GM12878 (cell line): ENCODE measurements at regions not wholly inside any gene's neighbourhood (a gene's known extent, or its start where the extent isn't known, plus 50 kb on each side); places are given as distances from the start of the nearest gene placed in this dataset.

Source experiments
- BCL3 ChIP-seq: IDR thresholded peaks from 2 replicates; pipeline ENCODE4 v1.6.1; 2011; ENCODE audit warnings: borderline replicate concordance, low read depth, mild to moderate bottlenecking, moderate library complexity, low read length; ENCODE audit not compliant: insufficient read depth, poor library complexity, severe bottlenecking
- ETV6 ChIP-seq, 2 experiments: fragments of 450-650 bp in 1 of 2; IDR thresholded peaks in 1 of 2; conservative IDR thresholded peaks in 1 of 2; 2 replicates each; pipeline ENCODE4 v1.6.1; 2014; ENCODE audit warnings: antibody characterized with exemption in 1 of 2, borderline replicate concordance in 1 of 2, low read depth in 1 of 2, mild to moderate bottlenecking in 1 of 2, moderate library complexity in 1 of 2
- GABPA ChIP-seq: IDR thresholded peaks from 2 replicates; pipeline ENCODE4 v1.6.1; 2014; ENCODE audit warnings: antibody characterized with exemption, low read depth, mild to moderate bottlenecking, inconsistent platforms
- POLR2AphosphoS2 ChIP-seq: IDR thresholded peaks from 2 replicates; pipeline ENCODE4 v1.6.1; 2011; ENCODE audit warnings: low read depth, mild to moderate bottlenecking, low read length, improper control_type of control experiment, moderate library complexity
- ZBTB33 ChIP-seq: fragments of 450-650 bp; IDR thresholded peaks from 2 replicates; pipeline ENCODE4 v1.6.1; 2017; ENCODE audit warnings: mild to moderate bottlenecking
- ZSCAN29 ChIP-seq: fragments of 450-650 bp; IDR thresholded peaks from 2 replicates; pipeline ENCODE4 v1.6.1; 2017; ENCODE audit warnings: mild to moderate bottlenecking, moderate library complexity
- TF ChIP-seq, protein P1 (sequence below): fragments of 450-650 bp; IDR thresholded peaks from 2 replicates; pipeline ENCODE4 v1.6.1; 2016; ENCODE audit warnings: mild to moderate bottlenecking
- TF ChIP-seq, protein P2 (sequence below): fragments of 450-650 bp; IDR thresholded peaks from 2 replicates; pipeline ENCODE4 v1.6.1; 2017; ENCODE audit warnings: antibody characterized with exemption, mild to moderate bottlenecking, moderate library complexity

GRCh38 chr5:90297045-90297764 is 112.4 kb downstream of the CETN3 start (continued):
- TF ChIP-seq ZBTB33 (no peak), POLR2AphosphoS2 (no peak), BCL3 (no peak), ZSCAN29 (no peak), ETV6 (conservative IDR thresholded peaks at IDR 0.05 in 1 of 2, IDR thresholded peaks at IDR 0.05 in 1 of 2; ENCODE audit: borderline replicate concordance in 1 of 2, low read depth in 1 of 2) (no peak), GABPA (no peak)
- TF ChIP-seq, protein P1, sequence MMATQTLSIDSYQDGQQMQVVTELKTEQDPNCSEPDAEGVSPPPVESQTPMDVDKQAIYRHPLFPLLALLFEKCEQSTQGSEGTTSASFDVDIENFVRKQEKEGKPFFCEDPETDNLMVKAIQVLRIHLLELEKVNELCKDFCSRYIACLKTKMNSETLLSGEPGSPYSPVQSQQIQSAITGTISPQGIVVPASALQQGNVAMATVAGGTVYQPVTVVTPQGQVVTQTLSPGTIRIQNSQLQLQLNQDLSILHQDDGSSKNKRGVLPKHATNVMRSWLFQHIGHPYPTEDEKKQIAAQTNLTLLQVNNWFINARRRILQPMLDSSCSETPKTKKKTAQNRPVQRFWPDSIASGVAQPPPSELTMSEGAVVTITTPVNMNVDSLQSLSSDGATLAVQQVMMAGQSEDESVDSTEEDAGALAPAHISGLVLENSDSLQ = no peak
- TF ChIP-seq, protein P2, sequence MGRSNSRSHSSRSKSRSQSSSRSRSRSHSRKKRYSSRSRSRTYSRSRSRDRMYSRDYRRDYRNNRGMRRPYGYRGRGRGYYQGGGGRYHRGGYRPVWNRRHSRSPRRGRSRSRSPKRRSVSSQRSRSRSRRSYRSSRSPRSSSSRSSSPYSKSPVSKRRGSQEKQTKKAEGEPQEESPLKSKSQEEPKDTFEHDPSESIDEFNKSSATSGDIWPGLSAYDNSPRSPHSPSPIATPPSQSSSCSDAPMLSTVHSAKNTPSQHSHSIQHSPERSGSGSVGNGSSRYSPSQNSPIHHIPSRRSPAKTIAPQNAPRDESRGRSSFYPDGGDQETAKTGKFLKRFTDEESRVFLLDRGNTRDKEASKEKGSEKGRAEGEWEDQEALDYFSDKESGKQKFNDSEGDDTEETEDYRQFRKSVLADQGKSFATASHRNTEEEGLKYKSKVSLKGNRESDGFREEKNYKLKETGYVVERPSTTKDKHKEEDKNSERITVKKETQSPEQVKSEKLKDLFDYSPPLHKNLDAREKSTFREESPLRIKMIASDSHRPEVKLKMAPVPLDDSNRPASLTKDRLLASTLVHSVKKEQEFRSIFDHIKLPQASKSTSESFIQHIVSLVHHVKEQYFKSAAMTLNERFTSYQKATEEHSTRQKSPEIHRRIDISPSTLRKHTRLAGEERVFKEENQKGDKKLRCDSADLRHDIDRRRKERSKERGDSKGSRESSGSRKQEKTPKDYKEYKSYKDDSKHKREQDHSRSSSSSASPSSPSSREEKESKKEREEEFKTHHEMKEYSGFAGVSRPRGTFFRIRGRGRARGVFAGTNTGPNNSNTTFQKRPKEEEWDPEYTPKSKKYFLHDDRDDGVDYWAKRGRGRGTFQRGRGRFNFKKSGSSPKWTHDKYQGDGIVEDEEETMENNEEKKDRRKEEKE = no peak
